ENCODE measurements at regions not wholly inside any gene's neighbourhood (a gene's known extent, or its start where the extent isn't known, plus 50 kb on each side); places are given as distances from the start of the nearest gene placed in this dataset.

DNA sequence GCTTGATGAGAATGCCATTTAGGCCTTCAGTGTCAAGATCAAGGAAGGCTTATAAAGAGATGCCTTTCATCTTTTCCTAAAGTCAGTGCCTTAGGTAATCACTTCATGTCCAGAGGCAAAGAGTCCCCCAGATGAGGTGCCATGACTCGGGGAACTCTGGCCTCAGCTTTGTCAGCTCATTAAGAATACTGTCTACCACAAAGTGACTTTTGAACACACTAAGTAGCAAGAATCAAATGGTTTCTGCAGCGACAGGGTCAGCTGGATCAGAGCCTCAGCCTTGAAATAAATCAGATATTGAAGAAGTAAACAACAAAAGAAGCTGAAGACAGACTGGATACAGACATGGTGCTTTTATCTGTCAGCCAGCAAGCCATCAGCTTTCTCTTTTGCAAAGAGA is 120.1 kb upstream of the SLC39A10 start:
- no peak for TF ChIP-seq EZH2 (IDR thresholded peaks at IDR 0.05; ENCODE audit: borderline replicate concordance, insufficient read depth, low read depth, low read length, poor library complexity, severe bottlenecking)
- TF ChIP-seq, protein P1, sequence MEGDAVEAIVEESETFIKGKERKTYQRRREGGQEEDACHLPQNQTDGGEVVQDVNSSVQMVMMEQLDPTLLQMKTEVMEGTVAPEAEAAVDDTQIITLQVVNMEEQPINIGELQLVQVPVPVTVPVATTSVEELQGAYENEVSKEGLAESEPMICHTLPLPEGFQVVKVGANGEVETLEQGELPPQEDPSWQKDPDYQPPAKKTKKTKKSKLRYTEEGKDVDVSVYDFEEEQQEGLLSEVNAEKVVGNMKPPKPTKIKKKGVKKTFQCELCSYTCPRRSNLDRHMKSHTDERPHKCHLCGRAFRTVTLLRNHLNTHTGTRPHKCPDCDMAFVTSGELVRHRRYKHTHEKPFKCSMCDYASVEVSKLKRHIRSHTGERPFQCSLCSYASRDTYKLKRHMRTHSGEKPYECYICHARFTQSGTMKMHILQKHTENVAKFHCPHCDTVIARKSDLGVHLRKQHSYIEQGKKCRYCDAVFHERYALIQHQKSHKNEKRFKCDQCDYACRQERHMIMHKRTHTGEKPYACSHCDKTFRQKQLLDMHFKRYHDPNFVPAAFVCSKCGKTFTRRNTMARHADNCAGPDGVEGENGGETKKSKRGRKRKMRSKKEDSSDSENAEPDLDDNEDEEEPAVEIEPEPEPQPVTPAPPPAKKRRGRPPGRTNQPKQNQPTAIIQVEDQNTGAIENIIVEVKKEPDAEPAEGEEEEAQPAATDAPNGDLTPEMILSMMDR (IDR thresholded peaks at IDR 0.05): no peak
- peaks cover 57 to 58% of the 10 kb centered on the region in 2 donors for H3K4me1 ChIP-seq (ENCODE audit: control insufficient read depth in 2 of 2, insufficient read depth in 2 of 2, low read length in 2 of 2)
- H3K27ac ChIP-seq (ENCODE audit: low read length in 2 of 2): peak overlapping the region; percentile 81 to 83
- peak overlapping the region; percentile 51 for H3K4me2 ChIP-seq (replicated peaks; ENCODE audit: low read depth, low read length, poor library complexity, severe bottlenecking)
- DNase-seq (no peak), ATAC-seq (ENCODE audit: low read depth) (no peak)
- H3K9ac ChIP-seq (ENCODE audit: low read length): no peak overlapping the region
- POLR2A ChIA-PET: interaction anchor here (0.7 to 2.1 kb wide), 2 partner anchors 25 to 121 kb away, joined by 3 to 6 read pairs; no protein-coding TSS in a partner anchor
- Mint-ChIP-seq H3K4me3 (peak overlapping the region; percentile 69), H3K9me3 (ENCODE audit: insufficient read depth) (no peaks in the 10 kb centered on the region), H3K27me3 (no peaks in the 10 kb centered on the region), H3K27ac (peak overlapping the region; percentile 95), H3K4me1 (peaks cover 66% of the 10 kb centered on the region)
- H4K20me1 ChIP-seq (ENCODE audit: control insufficient read depth, insufficient read depth, low read length, poor library complexity, severe bottlenecking): no peaks in the 10 kb centered on the region
- WGBS (ENCODE audit: insufficient coverage): no CpG with 5 or more reads among the region's 2 CpGs
- CTCF ChIA-PET: interaction anchor here (0.9 to 9.0 kb wide), 6 partner anchors 16 to 122 kb away, joined by 3 to 113 read pairs (median 35); partner anchors contain the start of gene SLC39A10
- no peaks in the 10 kb centered on the region for H3K27me3 ChIP-seq (replicated peaks in 1 of 4; ENCODE audit: control extremely low read depth in 1 of 4, control insufficient read depth in 3 of 4, insufficient read depth in 4 of 4, low read length in 3 of 4)
- peak overlapping the region in 1 of 5 experiments; percentile 25 for H3K4me3 ChIP-seq (ENCODE audit: control extremely low read depth in 1 of 5, extremely low read depth in 1 of 5, insufficient read depth in 1 of 5, low read depth in 2 of 5, low read length in 4 of 5)
- H3K79me2 ChIP-seq (ENCODE audit: control insufficient read depth, insufficient read depth, low read length): peaks cover 5% of the 10 kb centered on the region
- H3K36me3 ChIP-seq (replicated peaks in 1 of 2; ENCODE audit: control extremely low read depth in 1 of 2, control insufficient read depth in 1 of 2, extremely low read depth in 1 of 2, insufficient read depth in 2 of 2, low read length in 1 of 2): no peaks in the 10 kb centered on the region
- H2AFZ ChIP-seq (ENCODE audit: insufficient read depth, low read depth, low read length, poor library complexity, severe bottlenecking): peak overlapping the region; percentile 61
- no peaks in the 10 kb centered on the region for H3K9me3 ChIP-seq (ENCODE audit: control extremely low read depth in 1 of 3, control insufficient read depth in 2 of 3, insufficient read depth in 1 of 3, low read length in 2 of 3)
- intact Hi-C loops (cut with micrococcal nuclease): loop anchor here (1.0 kb wide), 4 partner anchors 22 to 120 kb away; partner anchors contain the start of gene SLC39A10

DNA sequence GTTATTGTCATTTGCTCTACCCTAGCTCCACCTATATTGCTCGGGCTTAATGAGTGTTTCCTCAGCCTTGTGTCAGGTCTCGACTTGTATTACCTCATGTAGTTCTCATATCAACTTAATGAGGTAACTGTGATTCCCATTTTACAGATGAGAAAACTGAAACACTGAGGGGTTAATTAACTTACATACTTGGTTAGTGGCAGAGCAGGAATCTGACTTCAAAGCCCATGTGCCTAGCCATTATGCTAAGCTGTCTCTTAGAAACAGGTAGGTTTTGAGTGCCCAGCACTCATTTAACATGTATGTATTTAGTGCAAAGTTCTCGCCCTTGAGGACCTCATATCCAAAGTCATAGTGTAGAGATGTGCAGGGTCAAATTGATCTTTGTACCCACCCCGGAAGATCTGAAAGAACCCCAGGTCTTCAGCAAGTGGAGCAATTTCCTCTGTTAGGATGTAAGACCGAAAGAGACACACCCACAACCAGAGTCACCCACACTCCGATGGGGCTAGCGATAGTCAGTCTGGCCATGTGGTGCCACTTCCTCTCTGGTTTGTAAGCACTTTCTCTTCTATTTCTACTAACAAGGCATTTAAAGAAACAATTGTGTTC is 121.0 kb upstream of the SLC39A10 start:
- H3K27me3 Mint-ChIP-seq: no peaks in the 10 kb centered on the region
- Histone ChIP-seq H4K20me1 (ENCODE audit: control insufficient read depth, insufficient read depth, low read length, poor library complexity, severe bottlenecking) (no peaks in the 10 kb centered on the region), H3K4me3 (ENCODE audit: control extremely low read depth in 1 of 5, extremely low read depth in 1 of 5, insufficient read depth in 1 of 5, low read depth in 2 of 5, low read length in 4 of 5) (peak overlapping the region in 1 of 5 experiments; percentile 25), H2AFZ (ENCODE audit: insufficient read depth, low read depth, low read length, poor library complexity, severe bottlenecking) (peak overlapping the region; percentile 55), H3K9me3 (ENCODE audit: control extremely low read depth in 1 of 3, control insufficient read depth in 2 of 3, insufficient read depth in 1 of 3, low read length in 2 of 3) (no peaks in the 10 kb centered on the region), H3K27ac (ENCODE audit: low read length in 2 of 2) (peak overlapping the region; percentile 81 to 83), H3K79me2 (ENCODE audit: control insufficient read depth, insufficient read depth, low read length) (peaks cover 5% of the 10 kb centered on the region), H3K36me3 (replicated peaks in 1 of 2; ENCODE audit: control extremely low read depth in 1 of 2, control insufficient read depth in 1 of 2, extremely low read depth in 1 of 2, insufficient read depth in 2 of 2, low read length in 1 of 2) (no peaks in the 10 kb centered on the region), H3K4me2 (replicated peaks; ENCODE audit: low read depth, low read length, poor library complexity, severe bottlenecking) (peak overlapping the region; percentile 51), H3K27me3 (replicated peaks in 1 of 4; ENCODE audit: control extremely low read depth in 1 of 4, control insufficient read depth in 3 of 4, insufficient read depth in 4 of 4, low read length in 3 of 4) (no peaks in the 10 kb centered on the region), H3K4me1 (ENCODE audit: control insufficient read depth in 2 of 2, insufficient read depth in 2 of 2, low read length in 2 of 2) (peaks cover 59% of the 10 kb centered on the region in 2 donors), H3K9ac (ENCODE audit: low read length) (peak overlapping the region; percentile 2)
- peak; percentile 83 for ATAC-seq (ENCODE audit: low read depth)
- ChIA-PET POLR2A (interaction anchor here (0.5 to 4.1 kb wide), 5 partner anchors 23 to 124 kb away, joined by 3 to 23 read pairs (median 6); no protein-coding TSS in a partner anchor), CTCF (interaction anchor here (1.0 to 9.0 kb wide), 6 partner anchors 15 to 123 kb away, joined by 3 to 113 read pairs (median 37); partner anchors contain the start of gene SLC39A10)
- TF ChIP-seq, protein P1 (IDR thresholded peaks at IDR 0.05): no peak
- TF ChIP-seq EZH2 (IDR thresholded peaks at IDR 0.05; ENCODE audit: borderline replicate concordance, insufficient read depth, low read depth, low read length, poor library complexity, severe bottlenecking): no peak
- H3K9me3 Mint-ChIP-seq (ENCODE audit: insufficient read depth): no peaks in the 10 kb centered on the region
- peak overlapping the region; percentile 95 for H3K27ac Mint-ChIP-seq
- peak overlapping the region; percentile 70 for H3K4me3 Mint-ChIP-seq
- H3K4me1 Mint-ChIP-seq: peaks cover 67% of the 10 kb centered on the region
- DNase-seq: peak; percentile 78
- 0% methylated on average over 1 of the region's 7 CpGs for WGBS (ENCODE audit: insufficient coverage)
- intact Hi-C loops (cut with micrococcal nuclease): loop anchor here (1.0 kb wide), 4 partner anchors 23 to 121 kb away; partner anchors contain the start of gene SLC39A10

Measured in B cell (primary cell).